ENCODE measurements at regions not wholly inside any gene's neighbourhood (a gene's known extent, or its start where the extent isn't known, plus 50 kb on each side); places are given as distances from the start of the nearest gene placed in this dataset.

GRCh38 chr2:129550536-129550935 is 428.9 kb upstream of the RAB6C start:
- Histone ChIP-seq H3K27ac (ENCODE audit: low read length) (no peak overlapping the region), H3K9me2 (replicated peaks; ENCODE audit: low read length) (no peaks in the 10 kb centered on the region), H3K9ac (ENCODE audit: low read length) (no peak overlapping the region), H4K20me1 (ENCODE audit: low read length) (no peaks in the 10 kb centered on the region), H3K4me2 (ENCODE audit: low read length) (no peak overlapping the region), H3K36me3 (ENCODE audit: low read depth, low read length) (no peaks in the 10 kb centered on the region), H3K27me3 (ENCODE audit: low read length) (no peaks in the 10 kb centered on the region), H3K79me2 (ENCODE audit: low read length) (no peaks in the 10 kb centered on the region), H3K9me3 (ENCODE audit: low read length) (no peaks in the 10 kb centered on the region), H3K4me3 (ENCODE audit: low read length) (no peak overlapping the region), H3F3A (ENCODE audit: low read length, unreplicated experiment) (no peaks in the 10 kb centered on the region), H2AFZ (ENCODE audit: low read length) (no peak overlapping the region), H3K4me1 (ENCODE audit: insufficient read depth, low read length) (no peaks in the 10 kb centered on the region)
- DNase-seq: no peak
- ChIA-PET POLR2A (ENCODE audit: unreplicated experiment) (no interaction called here), CTCF (no interaction called here)
- no peak for ATAC-seq
- TF ChIP-seq EZH2 (IDR thresholded peaks at IDR 0.05; ENCODE audit: low read length, unreplicated experiment) (no peak), EZH2phosphoT487 (IDR thresholded peaks at IDR 0.05; ENCODE audit: borderline replicate concordance, low read length) (no peak)
- TF ChIP-seq, protein P1, sequence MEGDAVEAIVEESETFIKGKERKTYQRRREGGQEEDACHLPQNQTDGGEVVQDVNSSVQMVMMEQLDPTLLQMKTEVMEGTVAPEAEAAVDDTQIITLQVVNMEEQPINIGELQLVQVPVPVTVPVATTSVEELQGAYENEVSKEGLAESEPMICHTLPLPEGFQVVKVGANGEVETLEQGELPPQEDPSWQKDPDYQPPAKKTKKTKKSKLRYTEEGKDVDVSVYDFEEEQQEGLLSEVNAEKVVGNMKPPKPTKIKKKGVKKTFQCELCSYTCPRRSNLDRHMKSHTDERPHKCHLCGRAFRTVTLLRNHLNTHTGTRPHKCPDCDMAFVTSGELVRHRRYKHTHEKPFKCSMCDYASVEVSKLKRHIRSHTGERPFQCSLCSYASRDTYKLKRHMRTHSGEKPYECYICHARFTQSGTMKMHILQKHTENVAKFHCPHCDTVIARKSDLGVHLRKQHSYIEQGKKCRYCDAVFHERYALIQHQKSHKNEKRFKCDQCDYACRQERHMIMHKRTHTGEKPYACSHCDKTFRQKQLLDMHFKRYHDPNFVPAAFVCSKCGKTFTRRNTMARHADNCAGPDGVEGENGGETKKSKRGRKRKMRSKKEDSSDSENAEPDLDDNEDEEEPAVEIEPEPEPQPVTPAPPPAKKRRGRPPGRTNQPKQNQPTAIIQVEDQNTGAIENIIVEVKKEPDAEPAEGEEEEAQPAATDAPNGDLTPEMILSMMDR (conservative IDR thresholded peaks at IDR 0.05; ENCODE audit: low read depth, low read length): no peak
- intact Hi-C loops (cut with micrococcal nuclease): no loop called here
- no TSS peak for BruUV-seq (replicated peaks)

DNA sequence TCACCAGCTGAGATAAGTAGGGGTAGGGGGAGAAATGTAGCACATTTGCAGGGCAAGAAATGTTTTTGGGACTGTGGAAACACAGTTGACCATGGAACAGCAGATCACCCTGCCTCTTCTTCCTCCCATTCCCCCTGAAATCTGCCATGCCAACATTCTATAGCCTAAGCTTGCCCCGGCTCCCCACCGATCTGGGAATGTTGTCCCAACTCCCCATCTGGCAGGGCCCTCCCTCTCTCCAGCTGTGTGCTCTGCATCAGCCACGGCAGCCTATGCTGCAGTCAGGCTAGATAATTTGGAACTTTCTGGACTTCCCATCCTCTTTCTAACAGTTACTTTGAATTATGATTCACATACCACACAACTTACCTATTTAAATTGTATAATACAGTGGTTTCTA is 425.1 kb upstream of the RAB6C start:
- Histone ChIP-seq H3K4me1 (ENCODE audit: insufficient read depth, low read length) (no peaks in the 10 kb centered on the region), H3K27ac (ENCODE audit: low read length) (no peak overlapping the region), H4K20me1 (ENCODE audit: low read length) (no peaks in the 10 kb centered on the region), H3K27me3 (ENCODE audit: low read length) (no peaks in the 10 kb centered on the region), H3K36me3 (ENCODE audit: low read depth, low read length) (no peaks in the 10 kb centered on the region), H3K9me2 (replicated peaks; ENCODE audit: low read length) (no peaks in the 10 kb centered on the region), H3K4me2 (ENCODE audit: low read length) (no peak overlapping the region), H3F3A (ENCODE audit: low read length, unreplicated experiment) (no peaks in the 10 kb centered on the region), H3K9me3 (ENCODE audit: low read length) (no peaks in the 10 kb centered on the region), H3K9ac (ENCODE audit: low read length) (no peak overlapping the region), H3K79me2 (ENCODE audit: low read length) (no peaks in the 10 kb centered on the region), H3K4me3 (ENCODE audit: low read length) (no peak overlapping the region), H2AFZ (ENCODE audit: low read length) (no peak overlapping the region)
- CTCF ChIA-PET: no interaction called here
- DNase-seq (no peak), ATAC-seq (no peak)
- TF ChIP-seq, protein P1 (conservative IDR thresholded peaks at IDR 0.05; ENCODE audit: low read depth, low read length): no peak
- no peak for TF ChIP-seq EZH2 (IDR thresholded peaks at IDR 0.05; ENCODE audit: low read length, unreplicated experiment)
- no peak for TF ChIP-seq EZH2phosphoT487 (IDR thresholded peaks at IDR 0.05; ENCODE audit: borderline replicate concordance, low read length)
- POLR2A ChIA-PET (ENCODE audit: unreplicated experiment): no interaction called here
- intact Hi-C loops (cut with micrococcal nuclease): no loop called here
- no TSS peak for BruUV-seq (replicated peaks)

- Histone ChIP-seq H3F3A (ENCODE audit: low read length, unreplicated experiment) (no peaks in the 10 kb centered on the region), H4K20me1 (ENCODE audit: low read length) (no peaks in the 10 kb centered on the region), H3K36me3 (ENCODE audit: low read depth, low read length) (no peaks in the 10 kb centered on the region), H3K9me3 (ENCODE audit: low read length) (no peaks in the 10 kb centered on the region; the same call in 1 of the 2 replicates), H3K9ac (ENCODE audit: low read length) (no peak overlapping the region), H3K27me3 (ENCODE audit: low read length) (no peaks in the 10 kb centered on the region), H3K79me2 (ENCODE audit: low read length) (no peaks in the 10 kb centered on the region), H2AFZ (ENCODE audit: low read length) (no peak overlapping the region), H3K4me3 (ENCODE audit: low read length) (no peak overlapping the region), H3K9me2 (replicated peaks; ENCODE audit: low read length) (no peaks in the 10 kb centered on the region), H3K27ac (ENCODE audit: low read length) (no peak overlapping the region), H3K4me1 (ENCODE audit: insufficient read depth, low read length) (no peaks in the 10 kb centered on the region), H3K4me2 (ENCODE audit: low read length) (no peak overlapping the region)
- ChIA-PET CTCF (no interaction called here), POLR2A (ENCODE audit: unreplicated experiment) (no interaction called here)
- TF ChIP-seq EZH2phosphoT487 (IDR thresholded peaks at IDR 0.05; ENCODE audit: borderline replicate concordance, low read length): no peak
- TF ChIP-seq, protein P1 (conservative IDR thresholded peaks at IDR 0.05; ENCODE audit: low read depth, low read length): no peak
- intact Hi-C loops (cut with micrococcal nuclease): no loop called here
- BruUV-seq (replicated peaks): no TSS peak
- ATAC-seq (no peak), DNase-seq (no peak)
These were observed 420.4 kb upstream of the RAB6C start for GRCh38 chr2:129559101-129559500.
